ENCODE measurements at regions not wholly inside any gene's neighbourhood (a gene's known extent, or its start where the extent isn't known, plus 50 kb on each side); places are given as distances from the start of the nearest gene placed in this dataset.
"Not testable (repeated sequence)": the region's sequence is repeated elsewhere in the genome, so short reads cannot be mapped to it uniquely, and the experiment has no call there.

- no peak overlapping the region for H3K4me3 Mint-ChIP-seq
- ATAC-seq: no peak
- CTCF ChIA-PET: no interaction called here
- no peaks in the 10 kb centered on the region for H3K27me3 Mint-ChIP-seq
- H3K27ac Mint-ChIP-seq: no peak overlapping the region
- no peaks in the 10 kb centered on the region for H3K4me1 Mint-ChIP-seq
- no peaks in the 10 kb centered on the region for H3K9me3 Mint-ChIP-seq (ENCODE audit: low read depth)
- no peak for DNase-seq
- H3K36me3 Mint-ChIP-seq: no peaks in the 10 kb centered on the region
These were observed 346.2 kb upstream of the MEX3C start for GRCh38 chr18:51543658-51544155.

- DNase-seq (no peak), ATAC-seq (no peak)
- Mint-ChIP-seq H3K4me1 (no peaks in the 10 kb centered on the region), H3K36me3 (no peaks in the 10 kb centered on the region), H3K27ac (no peak overlapping the region), H3K9me3 (ENCODE audit: low read depth) (no peaks in the 10 kb centered on the region), H3K27me3 (no peaks in the 10 kb centered on the region), H3K4me3 (no peak overlapping the region)
- CTCF ChIA-PET: no interaction called here
These were observed 348.0 kb upstream of the MEX3C start for GRCh38 chr18:51545446-51545845.

- H3K27ac Mint-ChIP-seq: no peak overlapping the region
- H3K4me3 Mint-ChIP-seq: no peak overlapping the region
- H3K27me3 Mint-ChIP-seq: no peaks in the 10 kb centered on the region
- no peaks in the 10 kb centered on the region for H3K4me1 Mint-ChIP-seq
- no peak for ATAC-seq
- CTCF ChIA-PET: no interaction called here
- no peaks in the 10 kb centered on the region for H3K9me3 Mint-ChIP-seq (ENCODE audit: low read depth)
- no peak for DNase-seq
- no peaks in the 10 kb centered on the region for H3K36me3 Mint-ChIP-seq
These were observed 361.9 kb upstream of the MEX3C start for GRCh38 chr18:51559198-51559901.

DNA sequence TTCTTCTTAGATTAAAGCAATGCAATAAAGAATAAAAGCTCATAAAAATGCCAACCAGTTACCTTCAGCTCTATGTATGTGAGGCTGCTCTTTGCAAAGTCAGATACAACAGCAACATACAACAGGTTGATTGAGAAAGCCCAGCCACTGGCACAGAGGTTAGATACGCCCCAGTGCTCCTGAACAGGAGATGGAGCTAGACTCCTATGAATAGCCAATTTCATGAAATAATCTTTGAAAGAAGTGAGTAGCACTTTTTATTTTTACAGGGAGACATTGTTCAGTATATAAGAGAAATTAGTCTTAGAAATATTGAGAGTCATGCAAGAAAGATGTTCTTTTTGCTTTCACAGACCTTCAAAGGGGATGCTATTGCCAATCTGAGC, 362.4 kb upstream of the MEX3C start:
- CTCF ChIA-PET: no interaction called here
- DNase-seq: no peak

GRCh38 chr18:51561821-51562220, 364.3 kb upstream of the MEX3C start:
- no peak for ATAC-seq
- no peak overlapping the region for H3K27ac Mint-ChIP-seq
- H3K4me3 Mint-ChIP-seq: no peak overlapping the region
- no peaks in the 10 kb centered on the region for H3K4me1 Mint-ChIP-seq
- H3K36me3 Mint-ChIP-seq: no peaks in the 10 kb centered on the region
- CTCF ChIA-PET: no interaction called here
- H3K9me3 Mint-ChIP-seq (ENCODE audit: low read depth): no peaks in the 10 kb centered on the region
- H3K27me3 Mint-ChIP-seq: no peaks in the 10 kb centered on the region
- no peak for DNase-seq

More for the DNA sequence above, 362.4 kb upstream of the MEX3C start:
- no peak for ATAC-seq
- no peaks in the 10 kb centered on the region for H3K36me3 Mint-ChIP-seq
- no peak overlapping the region for H3K27ac Mint-ChIP-seq
- H3K4me3 Mint-ChIP-seq: no peak overlapping the region
- H3K4me1 Mint-ChIP-seq: no peaks in the 10 kb centered on the region
- no peaks in the 10 kb centered on the region for H3K27me3 Mint-ChIP-seq
- no peaks in the 10 kb centered on the region for H3K9me3 Mint-ChIP-seq (ENCODE audit: low read depth)

DNA sequence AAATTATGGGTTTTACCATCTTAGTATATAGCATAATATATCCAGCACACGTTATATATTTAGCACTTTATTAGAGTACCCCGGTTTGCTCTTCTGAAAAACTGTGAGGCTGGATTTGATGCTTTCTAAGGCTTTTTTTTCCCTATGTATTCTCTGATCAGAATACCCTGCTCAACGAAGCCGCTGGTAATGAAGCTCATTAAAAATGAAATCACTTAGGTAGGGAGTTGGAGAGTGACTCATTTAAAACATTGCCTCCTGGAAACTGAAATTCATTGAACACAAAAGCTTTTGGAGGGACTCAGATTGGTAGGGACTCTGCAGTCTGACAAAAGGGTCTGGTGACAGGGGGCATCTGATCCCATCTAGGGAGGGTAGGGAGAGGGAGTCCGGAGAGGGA, 365.4 kb upstream of the MEX3C start:
- CTCF ChIA-PET: no interaction called here
- no peak overlapping the region for H3K4me3 Mint-ChIP-seq
- no peak for DNase-seq
- no peaks in the 10 kb centered on the region for H3K9me3 Mint-ChIP-seq (ENCODE audit: low read depth)
- ATAC-seq: no peak
- no peaks in the 10 kb centered on the region for H3K27me3 Mint-ChIP-seq
- H3K36me3 Mint-ChIP-seq: no peaks in the 10 kb centered on the region
- H3K27ac Mint-ChIP-seq: no peak overlapping the region
- H3K4me1 Mint-ChIP-seq: no peaks in the 10 kb centered on the region

DNA sequence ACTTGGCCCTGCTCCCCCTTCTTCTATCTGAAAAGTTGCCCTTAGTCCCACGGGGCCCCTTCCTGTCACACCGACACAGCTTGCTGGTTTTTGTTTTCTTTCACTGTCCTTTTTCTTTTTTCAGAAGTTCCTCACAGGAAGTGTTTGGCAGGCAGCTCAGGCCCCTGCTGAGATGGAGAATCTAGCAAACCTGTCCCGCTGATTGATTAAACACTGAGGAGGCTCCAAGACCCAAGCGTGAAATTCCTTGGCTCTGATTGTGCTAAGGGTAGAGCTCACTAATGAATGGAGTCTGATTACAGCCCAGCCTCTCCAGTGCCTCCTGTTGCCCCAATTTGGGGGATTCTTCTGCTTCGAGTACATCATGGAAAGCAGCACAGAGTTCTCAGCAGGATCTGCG, 365.9 kb upstream of the MEX3C start:
- DNase-seq: no peak
- peaks cover 2% of the 10 kb centered on the region for H3K27me3 Mint-ChIP-seq
- no peaks in the 10 kb centered on the region for H3K36me3 Mint-ChIP-seq
- H3K4me1 Mint-ChIP-seq: no peaks in the 10 kb centered on the region
- H3K9me3 Mint-ChIP-seq (ENCODE audit: low read depth): no peaks in the 10 kb centered on the region
- ATAC-seq: no peak
- CTCF ChIA-PET: no interaction called here
- H3K4me3 Mint-ChIP-seq: no peak overlapping the region
- H3K27ac Mint-ChIP-seq: no peak overlapping the region

- CTCF ChIA-PET: no interaction called here
- DNase-seq: no peak
- no peaks in the 10 kb centered on the region for H3K9me3 Mint-ChIP-seq (ENCODE audit: low read depth)
- H3K4me1 Mint-ChIP-seq: no peaks in the 10 kb centered on the region
- H3K36me3 Mint-ChIP-seq: no peaks in the 10 kb centered on the region
- no peak for ATAC-seq
- no peak overlapping the region for H3K4me3 Mint-ChIP-seq
- peaks cover 3% of the 10 kb centered on the region for H3K27me3 Mint-ChIP-seq
- H3K27ac Mint-ChIP-seq: no peak overlapping the region
These were observed 370.7 kb upstream of the MEX3C start for GRCh38 chr18:51568151-51568550.

DNA sequence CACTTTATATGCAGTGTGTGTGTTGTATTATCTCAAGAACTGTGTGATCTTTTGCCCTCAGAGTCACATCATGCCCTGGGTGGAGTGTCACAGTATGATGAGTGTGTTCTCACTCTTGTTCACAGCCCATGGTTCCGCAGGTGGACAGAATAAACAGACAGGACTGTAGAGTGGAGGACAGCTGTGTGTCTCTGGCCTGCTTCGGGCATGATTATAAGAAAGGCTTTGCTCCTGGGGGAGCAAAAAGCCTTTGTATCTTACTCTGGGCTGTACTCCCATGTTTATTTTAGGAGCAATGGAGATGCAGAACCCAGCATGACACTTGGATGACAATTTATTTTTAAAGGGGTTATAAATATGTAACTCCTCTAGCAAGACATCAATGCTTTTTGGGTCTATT, 371.7 kb upstream of the MEX3C start:
- ATAC-seq (no peak), DNase-seq (no peak)
- no peak overlapping the region for H3K27ac Mint-ChIP-seq
- no peaks in the 10 kb centered on the region for H3K9me3 Mint-ChIP-seq (ENCODE audit: low read depth)
- H3K4me1 Mint-ChIP-seq: no peaks in the 10 kb centered on the region
- no peaks in the 10 kb centered on the region for H3K36me3 Mint-ChIP-seq
- no peak overlapping the region for H3K4me3 Mint-ChIP-seq
- peaks cover 3% of the 10 kb centered on the region for H3K27me3 Mint-ChIP-seq
- CTCF ChIA-PET: no interaction called here

GRCh38 chr18:51569561-51569960, 372.1 kb upstream of the MEX3C start:
- H3K4me3 Mint-ChIP-seq: no peak overlapping the region
- H3K9me3 Mint-ChIP-seq (ENCODE audit: low read depth): no peaks in the 10 kb centered on the region
- H3K27ac Mint-ChIP-seq: no peak overlapping the region
- peaks cover 3% of the 10 kb centered on the region for H3K27me3 Mint-ChIP-seq
- ATAC-seq: no peak
- no peak for DNase-seq
- H3K4me1 Mint-ChIP-seq: no peaks in the 10 kb centered on the region
- H3K36me3 Mint-ChIP-seq: no peaks in the 10 kb centered on the region
- CTCF ChIA-PET: no interaction called here

DNA sequence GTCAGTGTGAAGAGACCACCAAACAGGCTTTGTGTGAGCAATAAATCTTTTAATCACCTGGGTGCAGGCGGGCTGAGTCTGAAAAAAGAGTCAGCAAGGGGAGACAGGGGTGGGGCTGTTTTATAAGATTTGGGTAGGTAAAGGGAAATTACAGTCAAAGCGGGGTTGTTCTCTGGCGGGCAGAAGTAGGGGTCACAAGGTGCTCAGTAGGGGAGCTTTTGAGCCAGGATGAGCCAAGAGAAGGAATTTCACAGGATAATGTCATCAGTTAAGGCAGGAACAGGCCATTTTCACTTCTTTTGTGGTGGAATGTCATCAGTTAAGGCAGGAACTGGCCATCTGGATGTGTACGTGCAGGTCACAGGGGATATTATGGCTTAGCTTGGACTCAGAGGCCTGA, 372.6 kb upstream of the MEX3C start:
- H3K4me3 Mint-ChIP-seq; DNase-seq; H3K27ac Mint-ChIP-seq; CTCF ChIA-PET; ATAC-seq; H3K9me3 Mint-ChIP-seq (ENCODE audit: low read depth); H3K4me1 Mint-ChIP-seq; H3K36me3 Mint-ChIP-seq; H3K27me3 Mint-ChIP-seq: not testable (repeated sequence)

GRCh38 chr18:51573886-51574285, 376.4 kb upstream of the MEX3C start:
- H3K36me3 Mint-ChIP-seq; CTCF ChIA-PET; DNase-seq; ATAC-seq; H3K4me1 Mint-ChIP-seq; H3K27ac Mint-ChIP-seq; H3K4me3 Mint-ChIP-seq; H3K27me3 Mint-ChIP-seq; H3K9me3 Mint-ChIP-seq (ENCODE audit: low read depth): not testable (repeated sequence)

GRCh38 chr18:51575171-51575570, 377.7 kb upstream of the MEX3C start:
- Mint-ChIP-seq H3K36me3 (no peaks in the 10 kb centered on the region), H3K4me3 (no peak overlapping the region), H3K27ac (no peak overlapping the region), H3K4me1 (no peaks in the 10 kb centered on the region), H3K9me3 (ENCODE audit: low read depth) (no peaks in the 10 kb centered on the region), H3K27me3 (no peaks in the 10 kb centered on the region)
- ATAC-seq: no peak
- CTCF ChIA-PET: no interaction called here
- no peak for DNase-seq

DNA sequence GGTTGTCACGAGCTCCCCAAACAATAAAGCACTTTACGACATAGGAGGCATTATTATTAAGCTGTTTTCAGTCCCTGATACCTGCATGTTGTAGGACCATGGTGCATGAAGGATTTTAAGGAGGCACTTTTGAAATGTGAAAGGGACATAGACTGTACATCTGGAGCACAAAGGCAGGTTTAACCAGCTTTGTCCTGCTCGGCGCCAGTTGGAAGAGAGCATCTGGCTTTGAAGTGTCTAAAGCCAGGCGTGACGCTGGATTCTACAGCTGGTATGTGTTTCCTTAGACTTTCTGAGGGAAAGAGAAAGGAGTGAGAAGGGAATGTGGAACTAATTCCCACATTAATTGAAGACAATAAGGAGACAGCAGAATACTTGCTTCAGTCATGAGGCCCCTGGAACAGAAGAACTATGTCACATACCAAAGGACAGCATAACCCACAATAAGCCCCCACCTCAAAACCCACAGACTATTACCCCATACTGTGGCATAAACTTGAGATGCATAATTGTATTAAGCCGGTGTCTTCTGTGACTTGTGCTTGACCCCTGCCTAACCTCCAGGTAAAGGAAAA, 381.0 kb upstream of the MEX3C start:
- no peak overlapping the region for H3K27ac Mint-ChIP-seq
- no peak for DNase-seq
- no peaks in the 10 kb centered on the region for H3K9me3 Mint-ChIP-seq (ENCODE audit: low read depth)
- no peaks in the 10 kb centered on the region for H3K27me3 Mint-ChIP-seq
- CTCF ChIA-PET: no interaction called here
- no peak overlapping the region for H3K4me3 Mint-ChIP-seq
- H3K36me3 Mint-ChIP-seq: no peaks in the 10 kb centered on the region
- no peaks in the 10 kb centered on the region for H3K4me1 Mint-ChIP-seq
- ATAC-seq: no peak

- no peaks in the 10 kb centered on the region for H3K27me3 Mint-ChIP-seq
- DNase-seq (no peak), ATAC-seq (no peak)
- no peak overlapping the region for H3K4me3 Mint-ChIP-seq
- no peaks in the 10 kb centered on the region for H3K9me3 Mint-ChIP-seq (ENCODE audit: low read depth)
- H3K36me3 Mint-ChIP-seq: no peaks in the 10 kb centered on the region
- no peaks in the 10 kb centered on the region for H3K4me1 Mint-ChIP-seq
- CTCF ChIA-PET: no interaction called here
- no peak overlapping the region for H3K27ac Mint-ChIP-seq
These were observed 383.1 kb upstream of the MEX3C start for GRCh38 chr18:51580580-51580979.

Measured in activated CD8-positive, alpha-beta memory T cell treated with anti-CD3 and anti-CD28 coated beads, Interleukin-2, amount 10 ng/mL, durations not matched to agents 7 days and 5 days (primary cell).